ENCODE measurements at regions not wholly inside any gene's neighbourhood (a gene's known extent, or its start where the extent isn't known, plus 50 kb on each side); places are given as distances from the start of the nearest gene placed in this dataset. TPM values are rescaled to one million over a fixed set of nuclear protein-coding genes. Genes with fewer than 3 reads are reported as not detected.

Small RNAs in the stretch of these regions (microRNA-seq; reads per million reads assigned to microRNA genes)
- gene MIR1255B1 (ENCODE audit: borderline microRNAs expressed): not detected

All from naive thymus-derived CD8-positive, alpha-beta T cell (primary cell).